Right cardiac atrium (tissue), 5 donors: ENCODE measurements at regions not wholly inside any gene's neighbourhood (a gene's known extent, or its start where the extent isn't known, plus 50 kb on each side); places are given as distances from the start of the nearest gene placed in this dataset.

Source experiments
- ATAC-seq, 2 donors: fragments of 200-7000 bp; cut with Tn5 transposase; one replicate each; pipeline versions ENCODE4 v1.8.0 to v1.9.1; 2020; ENCODE audit warnings: moderate library complexity in 2 of 2, mild to moderate bottlenecking in 1 of 2
- DNase-seq, 3 donors: peaks; one replicate each; pipeline ENCODE4 v3.0.0-alpha.2; 2020
- H3K27ac ChIP-seq: one replicate; pipeline ENCODE4 v1.5.1; 2013; ENCODE audit warnings: mild to moderate bottlenecking, low read length, control low read depth, moderate library complexity
- H3K27me3 ChIP-seq: one replicate; pipeline ENCODE4 v1.6.1; 2013; ENCODE audit not compliant: control insufficient read depth, insufficient read depth
- H3K4me1 ChIP-seq: one replicate; pipeline ENCODE4 v1.6.1; 2013; ENCODE audit warnings: low read length; ENCODE audit not compliant: control insufficient read depth, insufficient read depth
- H3K4me3 ChIP-seq: one replicate; pipeline ENCODE4 v1.5.1; 2013; ENCODE audit warnings: low read length, control low read depth
- H3K9me3 ChIP-seq: one replicate; pipeline ENCODE4 v1.6.1; 2013; ENCODE audit warnings: low read length; ENCODE audit not compliant: control insufficient read depth
- WGBS: extraction: QIAGEN DNeasy Blood & Tissue Kit; methylation state at CpG from one replicate; pipeline ENCODE4 v1.1.7; 2013; 5-methylcytosine and 5-hydroxymethylcytosine counted together
- intact Hi-C, 4 donors: fragments of 100-400 bp; cut with DNase I; formaldehyde crosslinking; loops; one replicate each; pipeline versions ENCODE4 v1.11.0 to v1.14.0; 2022 to 2023
- donor health status: healthy with polysubstance abuse.
- donor health status: DM: no; HTN: yes; CAD: no.
- donor health status: DM: no; HTN: no; CAD: no.
- donor health status: DM: no; HTN: yes; CAD: no; lungs with severe emphysema.
- donor health status: DM: yes; HTN: yes; CAD: no.

- DNase-seq (peak; percentile 21 to 63 (median 61)), ATAC-seq (peak; percentile 76 to 86)
- no peaks in the 10 kb centered on the region for H3K9me3 ChIP-seq
- WGBS, result 82% methylated on average over 24 of the region's 24 CpGs
- no peak overlapping the region for H3K4me3 ChIP-seq
- no peaks in the 10 kb centered on the region for H3K27me3 ChIP-seq
- intact Hi-C loops, result no loop called here
- H3K27ac ChIP-seq, result peak overlapping the region; percentile 1
- peaks cover 2% of the 10 kb centered on the region for H3K4me1 ChIP-seq
Measured at GRCh38 chr2:196318517-196319377, 147.4 kb upstream of the STK17B start.

GRCh38 chr2:196322973-196323810 is 151.8 kb upstream of the STK17B start:
- 48% methylated on average over 4 of the region's 4 CpGs for WGBS
- ATAC-seq, result no peak

DNA sequence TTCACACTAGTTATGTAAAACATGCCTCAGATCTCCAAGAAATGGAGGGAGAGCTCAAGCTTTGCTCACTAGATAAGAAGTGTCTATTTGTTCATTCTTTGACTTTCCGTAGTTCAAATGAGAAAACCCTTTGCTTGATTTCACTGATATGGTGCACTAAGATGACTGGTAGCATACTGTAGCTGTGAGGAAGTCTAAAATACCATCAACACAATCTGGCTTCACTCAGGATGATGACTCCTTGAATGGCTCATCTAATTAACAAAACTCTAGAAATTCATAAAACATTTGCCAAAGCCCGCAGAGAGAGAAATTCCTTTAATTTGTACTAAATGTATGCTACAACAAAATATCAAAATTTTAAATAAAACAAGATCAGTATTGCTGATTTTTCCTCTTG is 152.8 kb upstream of the STK17B start:
- H3K4me3 ChIP-seq, result no peak overlapping the region
- no peak overlapping the region for H3K27ac ChIP-seq
- no peaks in the 10 kb centered on the region for H3K27me3 ChIP-seq
- peaks cover under 1% of the 10 kb centered on the region for H3K4me1 ChIP-seq
- no peaks in the 10 kb centered on the region for H3K9me3 ChIP-seq
- 78% methylated on average over 2 of the region's 2 CpGs for WGBS
- intact Hi-C loops, result no loop called here
- DNase-seq (no peak), ATAC-seq (no peak)

More at GRCh38 chr2:196322973-196323810, 151.8 kb upstream of the STK17B start:
- H3K27ac ChIP-seq, result no peak overlapping the region
- intact Hi-C loops, result no loop called here
- DNase-seq, result no peak
- H3K27me3 ChIP-seq, result no peaks in the 10 kb centered on the region
- H3K9me3 ChIP-seq, result no peaks in the 10 kb centered on the region
- no peak overlapping the region for H3K4me3 ChIP-seq
- H3K4me1 ChIP-seq, result peaks cover 2% of the 10 kb centered on the region

DNA sequence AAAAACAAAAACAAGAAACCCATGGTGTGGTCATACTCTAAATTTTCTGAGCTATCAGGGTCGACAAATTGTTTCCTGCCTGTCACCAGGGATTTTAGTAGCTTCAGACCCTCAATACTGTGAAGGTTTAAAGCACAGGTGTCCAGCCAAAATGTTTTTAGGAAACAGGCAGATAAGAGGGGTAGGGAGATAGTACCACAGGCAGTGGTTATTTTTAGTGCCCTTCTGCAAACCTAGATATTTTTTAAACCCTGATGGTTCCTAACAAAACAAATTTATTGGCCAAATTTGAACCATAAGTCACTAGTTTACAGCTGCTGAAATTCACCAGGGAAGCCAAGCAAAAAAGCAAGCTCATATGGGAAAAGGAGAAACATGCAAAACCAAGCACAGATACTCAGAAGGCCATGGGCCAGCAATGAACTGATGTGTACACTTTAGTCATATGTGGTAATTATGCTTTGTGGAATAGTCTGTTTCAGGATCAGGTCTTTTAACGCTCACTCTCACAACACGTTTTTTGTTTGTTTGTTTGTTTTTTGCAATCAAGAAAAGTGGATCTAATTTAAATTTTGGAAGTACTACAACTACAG is 156.8 kb upstream of the STK17B start:
- intact Hi-C loops, result no loop called here
- ATAC-seq (no peak), DNase-seq (no peak)
- peaks cover 7% of the 10 kb centered on the region for H3K4me1 ChIP-seq
- H3K27me3 ChIP-seq, result no peaks in the 10 kb centered on the region
- no peak overlapping the region for H3K4me3 ChIP-seq
- H3K9me3 ChIP-seq, result no peaks in the 10 kb centered on the region
- no peak overlapping the region for H3K27ac ChIP-seq
- WGBS, result 49% methylated on average over 3 of the region's 3 CpGs

DNA sequence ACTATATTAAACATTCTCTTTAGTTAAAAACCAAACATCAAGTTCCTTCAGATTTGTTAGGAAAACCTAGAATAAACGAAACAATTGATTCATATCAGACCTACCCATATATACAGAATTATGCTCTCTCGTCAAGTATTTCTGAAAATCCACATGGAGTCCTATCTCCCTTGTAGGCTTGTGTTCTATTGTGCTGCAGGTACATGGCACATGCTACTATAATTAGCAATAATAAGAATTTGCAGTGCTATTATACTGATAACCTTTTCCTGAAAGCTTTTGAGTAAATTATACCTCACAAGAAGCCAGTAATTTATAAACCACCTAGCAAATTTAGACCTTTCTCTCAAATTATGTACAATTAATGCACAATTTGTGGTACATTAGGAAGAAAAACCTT is 158.6 kb upstream of the STK17B start:
- 82% methylated on average over 2 of the region's 2 CpGs for WGBS

DNA sequence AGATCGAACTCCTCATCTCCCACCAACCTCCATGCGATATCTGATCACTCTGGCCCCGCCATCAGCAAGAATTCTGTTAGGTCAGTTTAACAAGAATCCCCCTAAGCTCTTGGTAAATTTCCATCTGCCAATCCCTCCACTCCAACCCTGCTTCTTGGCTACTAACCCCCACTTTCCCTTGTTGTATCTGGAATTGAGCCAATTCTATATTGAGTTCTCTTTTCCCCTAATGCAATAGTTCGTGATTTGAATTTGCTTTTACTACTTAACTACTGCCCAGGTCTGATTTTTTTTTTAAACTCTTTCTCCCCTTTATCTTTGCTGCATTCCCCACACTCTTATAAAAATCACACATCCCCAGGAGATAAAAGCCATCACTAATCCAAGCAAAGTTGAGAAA is 159.3 kb upstream of the STK17B start:
- Histone ChIP-seq H3K4me3 (peak overlapping the region; percentile 31), H3K27ac (no peak overlapping the region), H3K9me3 (no peaks in the 10 kb centered on the region), H3K4me1 (peaks cover 7% of the 10 kb centered on the region), H3K27me3 (no peaks in the 10 kb centered on the region)
- no peak for DNase-seq
- 78% methylated on average over 4 of the region's 4 CpGs for WGBS
- intact Hi-C loops, result loop anchor here in 2 of 4 donors (10.0 kb wide), 1 partner anchor 256 kb away; no protein-coding TSS in a partner anchor
- no peak for ATAC-seq

More for the DNA sequence above, 158.6 kb upstream of the STK17B start:
- ATAC-seq (no peak), DNase-seq (no peak)
- no peak overlapping the region for H3K4me3 ChIP-seq
- intact Hi-C loops, result loop anchor here in 2 of 4 donors (10.0 kb wide), 1 partner anchor 255 kb away; no protein-coding TSS in a partner anchor
- H3K9me3 ChIP-seq, result no peaks in the 10 kb centered on the region
- no peaks in the 10 kb centered on the region for H3K27me3 ChIP-seq
- no peak overlapping the region for H3K27ac ChIP-seq
- peaks cover 7% of the 10 kb centered on the region for H3K4me1 ChIP-seq

DNA sequence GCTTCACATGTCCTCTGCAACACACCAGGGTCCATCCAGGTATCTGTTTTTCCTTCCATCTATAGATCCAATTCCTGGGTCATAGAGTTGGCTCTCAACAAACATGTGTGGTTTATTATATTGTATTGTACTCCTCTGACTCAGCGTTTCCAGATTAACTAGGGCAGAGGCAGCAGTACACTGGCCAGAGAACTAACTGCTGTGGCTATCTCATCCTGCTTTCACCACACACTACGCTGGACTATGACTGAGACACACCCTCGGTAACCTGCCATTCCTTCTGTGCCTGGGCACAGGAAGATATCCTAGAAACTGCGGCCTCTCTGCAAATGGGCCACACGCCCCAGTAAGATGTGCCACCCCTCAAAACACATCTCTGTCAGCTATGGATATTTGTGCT is 159.8 kb upstream of the STK17B start:
- DNase-seq (no peak), ATAC-seq (peak; percentile 94 to 95)
- H3K4me1 ChIP-seq, result peaks cover 7% of the 10 kb centered on the region
- H3K4me3 ChIP-seq, result no peak overlapping the region
- no peaks in the 10 kb centered on the region for H3K27me3 ChIP-seq
- H3K27ac ChIP-seq, result peak overlapping the region; percentile 25
- no peaks in the 10 kb centered on the region for H3K9me3 ChIP-seq
- intact Hi-C loops, result loop anchor here in 2 of 4 donors (10.0 kb wide), 1 partner anchor 256 kb away; no protein-coding TSS in a partner anchor
- WGBS, result 35% methylated on average over 5 of the region's 5 CpGs

DNA sequence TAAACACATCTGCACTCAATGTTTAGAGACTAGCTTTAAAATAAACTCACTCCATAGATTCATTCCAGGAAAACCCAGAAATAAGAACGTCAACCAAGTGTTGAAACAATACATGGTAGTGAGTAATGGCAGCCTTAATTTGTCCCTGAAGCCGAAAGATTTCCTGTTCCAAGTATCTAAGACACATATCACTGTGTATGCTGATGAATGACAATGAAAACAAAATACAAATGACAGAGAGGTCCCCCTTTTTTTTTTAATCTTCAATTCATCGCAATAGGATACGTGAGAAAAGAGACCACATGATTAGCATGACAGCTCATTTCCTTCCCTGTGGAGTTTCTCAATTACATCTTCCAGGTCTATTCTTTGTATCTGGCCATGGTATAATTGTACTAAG is 160.5 kb upstream of the STK17B start:
- H3K9me3 ChIP-seq, result no peaks in the 10 kb centered on the region
- WGBS, result 15% methylated on average over 4 of the region's 4 CpGs
- DNase-seq, result no peak
- H3K27ac ChIP-seq, result no peak overlapping the region
- H3K4me1 ChIP-seq, result peaks cover 9% of the 10 kb centered on the region
- H3K27me3 ChIP-seq, result no peaks in the 10 kb centered on the region
- ATAC-seq, result peak in 1 of 2 donors; percentile 51
- intact Hi-C loops, result loop anchor here in 2 of 4 donors (10.0 kb wide), 1 partner anchor 257 kb away; no protein-coding TSS in a partner anchor
- H3K4me3 ChIP-seq, result no peak overlapping the region

DNA sequence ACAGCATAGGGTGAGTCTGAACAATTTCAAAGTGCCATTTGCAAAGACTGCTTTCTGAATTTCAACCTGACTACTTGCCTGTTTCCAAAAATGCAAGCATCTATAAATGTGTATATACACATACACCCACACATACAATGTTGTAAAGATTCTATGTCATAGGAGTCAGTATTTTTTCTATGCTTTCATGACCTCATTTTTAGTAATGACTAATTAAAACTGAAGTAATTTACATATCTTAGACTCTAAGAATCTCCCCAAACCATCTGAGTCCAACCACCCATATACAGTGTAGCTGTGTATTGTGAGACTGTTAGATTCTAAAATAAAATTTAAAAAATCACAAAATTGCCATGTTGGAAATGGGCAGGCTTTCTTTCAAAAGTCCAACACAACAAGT is 162.0 kb upstream of the STK17B start:
- H3K27ac ChIP-seq, result no peak overlapping the region
- no peaks in the 10 kb centered on the region for H3K27me3 ChIP-seq
- peaks cover 9% of the 10 kb centered on the region for H3K4me1 ChIP-seq
- H3K9me3 ChIP-seq, result no peaks in the 10 kb centered on the region
- ATAC-seq (no peak), DNase-seq (no peak)
- intact Hi-C loops, result loop anchor here in 2 of 4 donors (10.0 kb wide), 1 partner anchor 259 kb away; no protein-coding TSS in a partner anchor
- H3K4me3 ChIP-seq, result no peak overlapping the region

- intact Hi-C loops, result loop anchor here in 2 of 4 donors (10.0 kb wide), 1 partner anchor 260 kb away; no protein-coding TSS in a partner anchor
- no peaks in the 10 kb centered on the region for H3K27me3 ChIP-seq
- no peak overlapping the region for H3K4me3 ChIP-seq
- no peak overlapping the region for H3K27ac ChIP-seq
- no peaks in the 10 kb centered on the region for H3K9me3 ChIP-seq
- H3K4me1 ChIP-seq, result peaks cover 9% of the 10 kb centered on the region
- ATAC-seq (no peak), DNase-seq (no peak)
- WGBS, result 67% methylated on average over 3 of the region's 3 CpGs
Measured at GRCh38 chr2:196334710-196335109, 163.3 kb upstream of the STK17B start.
